SK-N-SH (cell line): ENCODE measurements at regions not wholly inside any gene's neighbourhood (a gene's known extent, or its start where the extent isn't known, plus 50 kb on each side); places are given as distances from the start of the nearest gene placed in this dataset.

Experiments used
- CTCF ChIA-PET: fragments of 300-600, 350-600 bp; formaldehyde crosslinking; extraction: SDS; loops from one replicate; lab custom pipeline; 2021; lab: Yijun Ruan, JAX
- POLR2A ChIA-PET: fragments of 350-600 bp; sonication (Branson Sonifier 250); formaldehyde crosslinking; extraction: SDS; loops from one replicate; lab custom pipeline; 2020; ENCODE audit warnings: antibody characterized with exemption, inconsistent platforms; lab: Yijun Ruan, JAX
- DNase-seq: peaks from one replicate; pipeline ENCODE4 v3.0.0; 2012
- H2AFZ ChIP-seq: fragments of 200-600 bp; sonication (generic); 2 replicates; pipeline ENCODE4 v1.8.1; 2016; ENCODE audit warnings: antibody characterized with exemption, mild to moderate bottlenecking, low read depth
- H3F3A ChIP-seq: fragments of 200-600 bp; sonication (generic); replicated peaks from 2 replicates; pipeline ENCODE3; 2016; ENCODE audit warnings: antibody characterized with exemption, mild to moderate bottlenecking; ENCODE audit not compliant: insufficient read depth
- H3K27ac ChIP-seq, 2 experiments: fragments of 200-500 bp in 1 of 2; fragments of 200-600 bp in 1 of 2; sonication (Bioruptor generic) in 1 of 2; sonication (generic), shearing (Covaris generic) in 1 of 2; 2 replicates each; pipeline versions ENCODE4 v1.5.1 to v1.6.1; 2014 to 2016; ENCODE audit warnings: low read depth in 2 of 2, inconsistent platforms in 1 of 2, low read length in 1 of 2, mild to moderate bottlenecking in 1 of 2, mixed read lengths in 1 of 2
- H3K27me3 ChIP-seq: fragments of 200-600 bp; sonication (generic), shearing (Covaris generic); 2 replicates; pipeline ENCODE4 v1.6.1; 2016; ENCODE audit warnings: mixed run types; ENCODE audit not compliant: insufficient read depth
- H3K36me3 ChIP-seq, 2 experiments: fragments of 200-500 bp in 1 of 2; fragments of 200-600 bp in 1 of 2; sonication (Bioruptor generic) in 1 of 2; sonication (generic) in 1 of 2; replicated peaks in 1 of 2; 2 replicates each; pipeline versions ENCODE3 to v1.5.1; 2014 to 2016; ENCODE audit warnings: low read length in 1 of 2, mild to moderate bottlenecking in 1 of 2; ENCODE audit not compliant: insufficient read depth in 2 of 2, control insufficient read depth in 1 of 2
- H3K4me1 ChIP-seq, 2 experiments: fragments of 200-500 bp in 1 of 2; fragments of 200-600 bp in 1 of 2; sonication (Bioruptor generic) in 1 of 2; sonication (generic), shearing (Covaris generic) in 1 of 2; 2 replicates each; pipeline versions ENCODE4 v1.5.1 to v1.6.1; 2014 to 2016; ENCODE audit warnings: low read depth in 1 of 2, low read length in 1 of 2, mixed run types in 1 of 2; ENCODE audit not compliant: insufficient read depth in 2 of 2, control insufficient read depth in 1 of 2
- H3K4me2 ChIP-seq: fragments of 200-600 bp; sonication (generic), shearing (Covaris generic); 2 replicates; pipeline ENCODE4 v1.6.1; 2017; ENCODE audit warnings: mixed run types
- H3K4me3 ChIP-seq, 2 experiments: fragments of 200-500 bp in 1 of 2; fragments of 200-600 bp in 1 of 2; sonication (Bioruptor generic) in 1 of 2; sonication (generic), shearing (Covaris generic) in 1 of 2; 2 replicates each; pipeline versions ENCODE4 v1.5.1 to v1.8.1; 2014 to 2016; ENCODE audit warnings: low read depth in 2 of 2, inconsistent platforms in 1 of 2, low read length in 1 of 2, mild to moderate bottlenecking in 1 of 2, mixed read lengths in 1 of 2, moderate library complexity in 1 of 2
- H3K79me2 ChIP-seq: fragments of 200-600 bp; sonication (generic); 2 replicates; pipeline ENCODE4 v1.8.1; 2017; ENCODE audit warnings: mild to moderate bottlenecking; ENCODE audit not compliant: insufficient read depth
- H3K9ac ChIP-seq: fragments of 200-600 bp; sonication (generic); 2 replicates; pipeline ENCODE4 v1.6.1; 2017; ENCODE audit warnings: mixed run types
- H3K9me2 ChIP-seq: fragments of 200-600 bp; sonication (generic); 2 replicates; pipeline ENCODE4 v1.6.1; 2017; ENCODE audit warnings: mixed run types
- H3K9me3 ChIP-seq: fragments of 200-600 bp; sonication (generic); 2 replicates; pipeline ENCODE4 v1.6.1; 2017; ENCODE audit warnings: mixed run types, mild to moderate bottlenecking, moderate library complexity
- H4K20me1 ChIP-seq: fragments of 200-600 bp; sonication (generic); 2 replicates; pipeline ENCODE4 v1.6.1; 2017; ENCODE audit warnings: mild to moderate bottlenecking, mixed run types; ENCODE audit not compliant: insufficient read depth
- CHD2 ChIP-seq: fragments of 150-350 bp; IDR thresholded peaks from 2 replicates; pipeline ENCODE4 v1.6.1; 2018; ENCODE audit warnings: low read length; ENCODE audit not compliant: partially characterized antibody
- CTCF ChIP-seq: fragments of 200-600 bp; sonication (generic); IDR thresholded peaks from 2 replicates; pipeline ENCODE4 v1.6.1; 2017; ENCODE audit warnings: antibody characterized with exemption, mild to moderate bottlenecking, moderate library complexity
- EP300 ChIP-seq, 2 experiments: IDR thresholded peaks; 2 replicates each; pipeline versions ENCODE4 v1.4.0 to v1.6.1; 2012; ENCODE audit warnings: borderline replicate concordance in 1 of 2, low read depth in 1 of 2, low read length in 1 of 2
- FOSL2 ChIP-seq: IDR thresholded peaks from 2 replicates; pipeline ENCODE4 v1.4.0; 2012; ENCODE audit warnings: low read depth, mild to moderate bottlenecking, moderate library complexity, borderline replicate concordance
- JUND ChIP-seq: IDR thresholded peaks from 2 replicates; pipeline ENCODE4 v1.4.0; 2012
- MXI1 ChIP-seq: IDR thresholded peaks from 2 replicates; pipeline ENCODE4 v1.6.1; 2012; ENCODE audit warnings: mild to moderate bottlenecking, low read depth, low read length, improper control_type of control experiment
- NRF1 ChIP-seq: IDR thresholded peaks from 2 replicates; pipeline ENCODE4 v1.6.1; 2012; ENCODE audit warnings: low read depth, mild to moderate bottlenecking, low read length
- POLR2AphosphoS5 ChIP-seq: IDR thresholded peaks from 2 replicates; pipeline ENCODE4 v1.6.1; 2012; ENCODE audit warnings: low read depth, low read length
- RAD21 ChIP-seq: IDR thresholded peaks from 2 replicates; pipeline ENCODE4 v1.6.1; 2012; ENCODE audit warnings: mild to moderate bottlenecking, low read length
- RCOR1 ChIP-seq: fragments of 150-350 bp; IDR thresholded peaks from 2 replicates; pipeline ENCODE4 v1.6.1; 2017; ENCODE audit warnings: antibody characterized with exemption, low read length
- TAF1 ChIP-seq: IDR thresholded peaks from 2 replicates; pipeline ENCODE4 v1.6.1; 2012; ENCODE audit warnings: low read depth, mild to moderate bottlenecking, low read length, moderate library complexity, borderline replicate concordance
- TCF12 ChIP-seq: IDR thresholded peaks from 2 replicates; pipeline ENCODE4 v1.4.0; 2012
- TEAD4 ChIP-seq: IDR thresholded peaks from 2 replicates; pipeline ENCODE4 v1.4.0; 2012; ENCODE audit warnings: mild to moderate bottlenecking, borderline replicate concordance; ENCODE audit not compliant: insufficient read depth
- WGBS: methylation state at CpG from one replicate; pipeline ENCODE4 v1.1.6; 2017; ENCODE audit warnings: low lambda C conversion rate; 5-methylcytosine and 5-hydroxymethylcytosine counted together
- TF ChIP-seq, protein P1 (sequence below): IDR thresholded peaks from 2 replicates; pipeline ENCODE4 v1.4.0; 2012; ENCODE audit warnings: low read depth, borderline replicate concordance
- TF ChIP-seq, protein P2 (sequence below): IDR thresholded peaks from 2 replicates; pipeline ENCODE4; 2012
- TF ChIP-seq, protein P3 (sequence below): IDR thresholded peaks from 2 replicates; pipeline ENCODE4 v1.6.1; 2012; ENCODE audit warnings: mild to moderate bottlenecking, low read depth, low read length, moderate library complexity

- CTCF ChIA-PET = no interaction called here
- DNase-seq = no peak
- TF ChIP-seq MXI1 (no peak), NRF1 (no peak), TEAD4 (no peak), POLR2AphosphoS5 (no peak), FOSL2 (no peak), CHD2 (no peak), TAF1 (no peak)
- TF ChIP-seq, protein P1, sequence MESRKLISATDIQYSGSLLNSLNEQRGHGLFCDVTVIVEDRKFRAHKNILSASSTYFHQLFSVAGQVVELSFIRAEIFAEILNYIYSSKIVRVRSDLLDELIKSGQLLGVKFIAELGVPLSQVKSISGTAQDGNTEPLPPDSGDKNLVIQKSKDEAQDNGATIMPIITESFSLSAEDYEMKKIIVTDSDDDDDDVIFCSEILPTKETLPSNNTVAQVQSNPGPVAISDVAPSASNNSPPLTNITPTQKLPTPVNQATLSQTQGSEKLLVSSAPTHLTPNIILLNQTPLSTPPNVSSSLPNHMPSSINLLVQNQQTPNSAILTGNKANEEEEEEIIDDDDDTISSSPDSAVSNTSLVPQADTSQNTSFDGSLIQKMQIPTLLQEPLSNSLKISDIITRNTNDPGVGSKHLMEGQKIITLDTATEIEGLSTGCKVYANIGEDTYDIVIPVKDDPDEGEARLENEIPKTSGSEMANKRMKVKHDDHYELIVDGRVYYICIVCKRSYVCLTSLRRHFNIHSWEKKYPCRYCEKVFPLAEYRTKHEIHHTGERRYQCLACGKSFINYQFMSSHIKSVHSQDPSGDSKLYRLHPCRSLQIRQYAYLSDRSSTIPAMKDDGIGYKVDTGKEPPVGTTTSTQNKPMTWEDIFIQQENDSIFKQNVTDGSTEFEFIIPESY = no peak
- TF ChIP-seq, protein P2, sequence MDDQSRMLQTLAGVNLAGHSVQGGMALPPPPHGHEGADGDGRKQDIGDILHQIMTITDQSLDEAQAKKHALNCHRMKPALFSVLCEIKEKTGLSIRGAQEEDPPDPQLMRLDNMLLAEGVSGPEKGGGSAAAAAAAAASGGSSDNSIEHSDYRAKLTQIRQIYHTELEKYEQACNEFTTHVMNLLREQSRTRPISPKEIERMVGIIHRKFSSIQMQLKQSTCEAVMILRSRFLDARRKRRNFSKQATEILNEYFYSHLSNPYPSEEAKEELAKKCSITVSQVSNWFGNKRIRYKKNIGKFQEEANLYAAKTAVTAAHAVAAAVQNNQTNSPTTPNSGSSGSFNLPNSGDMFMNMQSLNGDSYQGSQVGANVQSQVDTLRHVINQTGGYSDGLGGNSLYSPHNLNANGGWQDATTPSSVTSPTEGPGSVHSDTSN = no peak
These were observed 124.8 kb downstream of the HTR1A start for GRCh38 chr5:63837437-63837836.

GRCh38 chr5:63831381-63831780, 130.9 kb downstream of the HTR1A start:
- no peaks in the 10 kb centered on the region for H3K27me3 ChIP-seq
- no peaks in the 10 kb centered on the region for H3K9me3 ChIP-seq
- H3K79me2 ChIP-seq = no peaks in the 10 kb centered on the region
- H3F3A ChIP-seq = no peaks in the 10 kb centered on the region
- H2AFZ ChIP-seq = no peak overlapping the region
- H3K9me2 ChIP-seq = no peaks in the 10 kb centered on the region
- no peak for DNase-seq
- no peaks in the 10 kb centered on the region for H3K4me1 ChIP-seq
- H3K4me3 ChIP-seq = no peak overlapping the region
- no peaks in the 10 kb centered on the region for H4K20me1 ChIP-seq
- no peaks in the 10 kb centered on the region for H3K36me3 ChIP-seq
- no peak overlapping the region for H3K9ac ChIP-seq
- POLR2A ChIA-PET = no interaction called here
- CTCF ChIA-PET = no interaction called here
- H3K27ac ChIP-seq = no peak overlapping the region
- no peak overlapping the region for H3K4me2 ChIP-seq
- TF ChIP-seq RCOR1 (no peak), POLR2AphosphoS5 (no peak), CTCF (no peak), RAD21 (no peak), EP300 (IDR thresholded peaks at IDR 0.05; ENCODE audit: borderline replicate concordance in 1 of 2, low read depth in 1 of 2, low read length in 1 of 2) (no peak), JUND (no peak), TCF12 (no peak)
- TF ChIP-seq, protein P1 = no peak
- TF ChIP-seq, protein P3, sequence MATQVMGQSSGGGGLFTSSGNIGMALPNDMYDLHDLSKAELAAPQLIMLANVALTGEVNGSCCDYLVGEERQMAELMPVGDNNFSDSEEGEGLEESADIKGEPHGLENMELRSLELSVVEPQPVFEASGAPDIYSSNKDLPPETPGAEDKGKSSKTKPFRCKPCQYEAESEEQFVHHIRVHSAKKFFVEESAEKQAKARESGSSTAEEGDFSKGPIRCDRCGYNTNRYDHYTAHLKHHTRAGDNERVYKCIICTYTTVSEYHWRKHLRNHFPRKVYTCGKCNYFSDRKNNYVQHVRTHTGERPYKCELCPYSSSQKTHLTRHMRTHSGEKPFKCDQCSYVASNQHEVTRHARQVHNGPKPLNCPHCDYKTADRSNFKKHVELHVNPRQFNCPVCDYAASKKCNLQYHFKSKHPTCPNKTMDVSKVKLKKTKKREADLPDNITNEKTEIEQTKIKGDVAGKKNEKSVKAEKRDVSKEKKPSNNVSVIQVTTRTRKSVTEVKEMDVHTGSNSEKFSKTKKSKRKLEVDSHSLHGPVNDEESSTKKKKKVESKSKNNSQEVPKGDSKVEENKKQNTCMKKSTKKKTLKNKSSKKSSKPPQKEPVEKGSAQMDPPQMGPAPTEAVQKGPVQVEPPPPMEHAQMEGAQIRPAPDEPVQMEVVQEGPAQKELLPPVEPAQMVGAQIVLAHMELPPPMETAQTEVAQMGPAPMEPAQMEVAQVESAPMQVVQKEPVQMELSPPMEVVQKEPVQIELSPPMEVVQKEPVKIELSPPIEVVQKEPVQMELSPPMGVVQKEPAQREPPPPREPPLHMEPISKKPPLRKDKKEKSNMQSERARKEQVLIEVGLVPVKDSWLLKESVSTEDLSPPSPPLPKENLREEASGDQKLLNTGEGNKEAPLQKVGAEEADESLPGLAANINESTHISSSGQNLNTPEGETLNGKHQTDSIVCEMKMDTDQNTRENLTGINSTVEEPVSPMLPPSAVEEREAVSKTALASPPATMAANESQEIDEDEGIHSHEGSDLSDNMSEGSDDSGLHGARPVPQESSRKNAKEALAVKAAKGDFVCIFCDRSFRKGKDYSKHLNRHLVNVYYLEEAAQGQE = no peak
- TF ChIP-seq, protein P2 = no peak

More at GRCh38 chr5:63837437-63837836, 124.8 kb downstream of the HTR1A start:
- H3K27ac ChIP-seq = no peak overlapping the region
- H4K20me1 ChIP-seq = no peaks in the 10 kb centered on the region
- H3K27me3 ChIP-seq = no peaks in the 10 kb centered on the region
- H2AFZ ChIP-seq = no peak overlapping the region
- H3F3A ChIP-seq = no peaks in the 10 kb centered on the region
- POLR2A ChIA-PET = no interaction called here
- H3K9me3 ChIP-seq = no peaks in the 10 kb centered on the region
- H3K4me3 ChIP-seq = no peak overlapping the region
- no peak overlapping the region for H3K4me2 ChIP-seq
- no peaks in the 10 kb centered on the region for H3K79me2 ChIP-seq
- H3K9ac ChIP-seq = no peak overlapping the region
- H3K4me1 ChIP-seq = no peaks in the 10 kb centered on the region
- 0% methylated on average over 3 of the region's 3 CpGs for WGBS
- no peaks in the 10 kb centered on the region for H3K36me3 ChIP-seq
- H3K9me2 ChIP-seq = no peaks in the 10 kb centered on the region
